22Rv1 (cell line): ENCODE measurements at regions not wholly inside any gene's neighbourhood (a gene's known extent, or its start where the extent isn't known, plus 50 kb on each side); places are given as distances from the start of the nearest gene placed in this dataset.

Experiments used
- CTCF ChIP-seq: fragments of 450-650 bp; IDR thresholded peaks from 2 replicates; pipeline ENCODE4 v1.5.1; 2017; ENCODE audit warnings: mild to moderate bottlenecking
- ZFX ChIP-seq: fragments of 450-650 bp; IDR thresholded peaks from 2 replicates; pipeline ENCODE4 v1.6.1; 2017; ENCODE audit warnings: antibody characterized with exemption, borderline replicate concordance

- TF ChIP-seq CTCF (no peak), ZFX (no peak)
Measured at GRCh38 chr7:34237493-34237849, 332.1 kb downstream of the BMPER start.
